Activated CD4-positive, alpha-beta T cell treated with anti-CD3 and anti-CD28 coated beads, Interleukin-2, Interleukin-4, amounts not matched to agents 100 ng/mL and 50 ng/mL, durations not matched to agents 16 hours and 8 hours (primary cell): ENCODE measurements at regions not wholly inside any gene's neighbourhood (a gene's known extent, or its start where the extent isn't known, plus 50 kb on each side); places are given as distances from the start of the nearest gene placed in this dataset.

Experiments used
- DNase-seq: peaks from one replicate; pipeline ENCODE4 v3.0.0-alpha.2; 2020; ENCODE audit warnings: low spot score

- no peak for DNase-seq
These were observed 606.0 kb downstream of the ARL4A start for GRCh38 chr7:13293264-13294002.

- no peak for DNase-seq
These were observed 619.6 kb downstream of the ARL4A start for GRCh38 chr7:13307040-13307439.

GRCh38 chr7:13308423-13308822 is 621.0 kb downstream of the ARL4A start:
- no peak for DNase-seq

- DNase-seq: no peak
These were observed 622.1 kb downstream of the ARL4A start for GRCh38 chr7:13309535-13309934.

- DNase-seq: no peak
These were observed 624.9 kb downstream of the ARL4A start for GRCh38 chr7:13312307-13312706.

- DNase-seq: no peak
These were observed 632.9 kb downstream of the ARL4A start for GRCh38 chr7:13320333-13320732.

- DNase-seq: no peak
These were observed 633.9 kb downstream of the ARL4A start for GRCh38 chr7:13321316-13321715.

- no peak for DNase-seq
These were observed 634.7 kb downstream of the ARL4A start for GRCh38 chr7:13322126-13322525.

GRCh38 chr7:13327669-13328068 is 640.2 kb downstream of the ARL4A start:
- DNase-seq: no peak

GRCh38 chr7:13333371-13333770 is 645.9 kb downstream of the ARL4A start:
- no peak for DNase-seq

- DNase-seq: no peak
These were observed 648.8 kb downstream of the ARL4A start for GRCh38 chr7:13336227-13336626.

GRCh38 chr7:13352677-13353076 is 636.8 kb downstream of the ETV1 start:
- DNase-seq: no peak

- no peak for DNase-seq
These were observed 629.8 kb downstream of the ETV1 start for GRCh38 chr7:13359656-13360055.

- no peak for DNase-seq
These were observed 602.7 kb downstream of the ETV1 start for GRCh38 chr7:13386741-13387140.

GRCh38 chr7:13407911-13408310 is 581.6 kb downstream of the ETV1 start:
- no peak for DNase-seq

GRCh38 chr7:13411151-13411550 is 578.3 kb downstream of the ETV1 start:
- no peak for DNase-seq

- DNase-seq: no peak
These were observed 577.8 kb downstream of the ETV1 start for GRCh38 chr7:13411636-13412035.

- no peak for DNase-seq
These were observed 575.3 kb downstream of the ETV1 start for GRCh38 chr7:13414181-13414580.

- no peak for DNase-seq
These were observed 574.8 kb downstream of the ETV1 start for GRCh38 chr7:13414661-13415107.

- no peak for DNase-seq
These were observed 573.4 kb downstream of the ETV1 start for GRCh38 chr7:13416071-13416470.

GRCh38 chr7:13416544-13416943 is 572.9 kb downstream of the ETV1 start:
- no peak for DNase-seq

GRCh38 chr7:13420726-13421125 is 568.7 kb downstream of the ETV1 start:
- no peak for DNase-seq

- no peak for DNase-seq
These were observed 567.7 kb downstream of the ETV1 start for GRCh38 chr7:13421776-13422175.

- DNase-seq: no peak
These were observed 555.5 kb downstream of the ETV1 start for GRCh38 chr7:13433946-13434345.
